ENCODE measurements at regions not wholly inside any gene's neighbourhood (a gene's known extent, or its start where the extent isn't known, plus 50 kb on each side); places are given as distances from the start of the nearest gene placed in this dataset.

DNA sequence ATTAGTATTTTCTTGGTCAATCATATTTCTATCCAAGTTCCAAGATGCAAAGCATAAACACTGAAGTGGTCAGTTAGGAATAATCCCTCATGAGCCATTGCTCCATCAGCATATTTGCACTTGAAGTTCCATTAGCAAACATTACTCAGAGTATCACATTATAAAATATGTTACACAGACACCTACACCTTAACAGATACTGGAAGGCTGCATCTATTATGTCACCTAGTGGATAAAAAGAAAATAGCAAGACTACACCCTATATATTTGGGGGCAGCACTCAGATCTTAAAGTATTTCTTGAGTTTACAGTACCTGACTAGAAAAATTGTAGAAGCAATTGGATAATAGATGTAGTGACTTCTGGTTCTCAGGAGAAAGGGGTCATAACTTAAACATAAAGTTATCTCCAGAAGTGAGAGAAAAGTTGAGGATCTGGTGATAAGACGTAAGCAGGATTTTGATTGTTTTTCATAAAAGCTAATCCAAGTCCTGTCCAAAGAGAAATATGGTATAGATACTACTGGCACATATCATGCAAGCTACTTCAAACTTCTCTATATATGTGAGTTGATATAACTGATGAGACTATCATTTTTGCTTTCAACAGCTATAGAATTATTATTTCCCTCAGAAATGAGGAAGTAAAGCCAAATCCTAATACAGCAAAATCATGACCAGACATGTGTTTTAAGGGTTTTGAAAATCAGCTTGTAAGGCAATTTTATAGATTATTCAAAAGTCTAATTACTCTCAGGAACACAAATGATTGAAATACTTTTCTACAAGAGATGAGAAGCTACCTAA, 422.2 kb downstream of the GBE1 start:
- TF ChIP-seq, protein P1, sequence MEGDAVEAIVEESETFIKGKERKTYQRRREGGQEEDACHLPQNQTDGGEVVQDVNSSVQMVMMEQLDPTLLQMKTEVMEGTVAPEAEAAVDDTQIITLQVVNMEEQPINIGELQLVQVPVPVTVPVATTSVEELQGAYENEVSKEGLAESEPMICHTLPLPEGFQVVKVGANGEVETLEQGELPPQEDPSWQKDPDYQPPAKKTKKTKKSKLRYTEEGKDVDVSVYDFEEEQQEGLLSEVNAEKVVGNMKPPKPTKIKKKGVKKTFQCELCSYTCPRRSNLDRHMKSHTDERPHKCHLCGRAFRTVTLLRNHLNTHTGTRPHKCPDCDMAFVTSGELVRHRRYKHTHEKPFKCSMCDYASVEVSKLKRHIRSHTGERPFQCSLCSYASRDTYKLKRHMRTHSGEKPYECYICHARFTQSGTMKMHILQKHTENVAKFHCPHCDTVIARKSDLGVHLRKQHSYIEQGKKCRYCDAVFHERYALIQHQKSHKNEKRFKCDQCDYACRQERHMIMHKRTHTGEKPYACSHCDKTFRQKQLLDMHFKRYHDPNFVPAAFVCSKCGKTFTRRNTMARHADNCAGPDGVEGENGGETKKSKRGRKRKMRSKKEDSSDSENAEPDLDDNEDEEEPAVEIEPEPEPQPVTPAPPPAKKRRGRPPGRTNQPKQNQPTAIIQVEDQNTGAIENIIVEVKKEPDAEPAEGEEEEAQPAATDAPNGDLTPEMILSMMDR (IDR thresholded peaks at IDR 0.05), result no peak
- TF ChIP-seq POLR2A (IDR thresholded peaks at IDR 0.05), result no peak
